ENCODE measurements at regions not wholly inside any gene's neighbourhood (a gene's known extent, or its start where the extent isn't known, plus 50 kb on each side); places are given as distances from the start of the nearest gene placed in this dataset.

- no peak for DNase-seq (ENCODE audit: insufficient read length, low spot score)
- TF ChIP-seq POLR2AphosphoS5 (IDR thresholded peaks at IDR 0.05; ENCODE audit: low read depth, low read length) (no peak), SPI1 (IDR thresholded peaks at IDR 0.05; ENCODE audit: low read depth, low read length) (no peak), PAX5 (IDR thresholded peaks at IDR 0.05; ENCODE audit: insufficient read depth, low read length, severe bottlenecking) (no peak), POLR2A (IDR thresholded peaks at IDR 0.05; ENCODE audit: low read depth, low read length) (no peak), POU2F2 (IDR thresholded peaks at IDR 0.05; ENCODE audit: low read depth, low read length) (no peak), TAF1 (IDR thresholded peaks at IDR 0.05; ENCODE audit: low read depth, low read length) (no peak)
- FAIRE-seq = no peak
Measured at GRCh38 chr2:173653432-173653805, 298.7 kb downstream of the CDCA7 start.

- no peak for TF ChIP-seq PAX5 (IDR thresholded peaks at IDR 0.05; ENCODE audit: insufficient read depth, low read length, severe bottlenecking)
- no peak for TF ChIP-seq POU2F2 (IDR thresholded peaks at IDR 0.05; ENCODE audit: low read depth, low read length)
- TF ChIP-seq POLR2A (IDR thresholded peaks at IDR 0.05; ENCODE audit: low read depth, low read length) = no peak
- no peak for TF ChIP-seq TAF1 (IDR thresholded peaks at IDR 0.05; ENCODE audit: low read depth, low read length)
- TF ChIP-seq SPI1 (IDR thresholded peaks at IDR 0.05; ENCODE audit: low read depth, low read length) = no peak
- no peak for TF ChIP-seq POLR2AphosphoS5 (IDR thresholded peaks at IDR 0.05; ENCODE audit: low read depth, low read length)
- FAIRE-seq = no peak
- DNase-seq (ENCODE audit: insufficient read length, low spot score) = no peak
Measured at GRCh38 chr2:173654161-173654895, 299.7 kb downstream of the CDCA7 start.

- TF ChIP-seq POU2F2 (IDR thresholded peaks at IDR 0.05; ENCODE audit: low read depth, low read length) (no peak), SPI1 (IDR thresholded peaks at IDR 0.05; ENCODE audit: low read depth, low read length) (no peak), POLR2A (IDR thresholded peaks at IDR 0.05; ENCODE audit: low read depth, low read length) (no peak), POLR2AphosphoS5 (IDR thresholded peaks at IDR 0.05; ENCODE audit: low read depth, low read length) (no peak), TAF1 (IDR thresholded peaks at IDR 0.05; ENCODE audit: low read depth, low read length) (no peak), PAX5 (IDR thresholded peaks at IDR 0.05; ENCODE audit: insufficient read depth, low read length, severe bottlenecking) (no peak)
- no peak for FAIRE-seq
- no peak for DNase-seq (ENCODE audit: insufficient read length, low spot score)
Measured at GRCh38 chr2:173654896-173655265, 300.2 kb downstream of the CDCA7 start.

GRCh38 chr2:173656086-173656485 lies 301.4 kb downstream of the CDCA7 start:
- DNase-seq (ENCODE audit: insufficient read length, low spot score) = no peak
- TF ChIP-seq POLR2A (IDR thresholded peaks at IDR 0.05; ENCODE audit: low read depth, low read length) = no peak
- TF ChIP-seq SPI1 (IDR thresholded peaks at IDR 0.05; ENCODE audit: low read depth, low read length) = no peak
- no peak for TF ChIP-seq POU2F2 (IDR thresholded peaks at IDR 0.05; ENCODE audit: low read depth, low read length)
- TF ChIP-seq TAF1 (IDR thresholded peaks at IDR 0.05; ENCODE audit: low read depth, low read length) = no peak
- TF ChIP-seq POLR2AphosphoS5 (IDR thresholded peaks at IDR 0.05; ENCODE audit: low read depth, low read length) = no peak
- no peak for TF ChIP-seq PAX5 (IDR thresholded peaks at IDR 0.05; ENCODE audit: insufficient read depth, low read length, severe bottlenecking)
- no peak for FAIRE-seq

- FAIRE-seq = no peak
- no peak for DNase-seq (ENCODE audit: insufficient read length, low spot score)
- no peak for TF ChIP-seq POLR2A (IDR thresholded peaks at IDR 0.05; ENCODE audit: low read depth, low read length)
- TF ChIP-seq POLR2AphosphoS5 (IDR thresholded peaks at IDR 0.05; ENCODE audit: low read depth, low read length) = no peak
Measured at GRCh38 chr2:173657996-173658717, 303.5 kb downstream of the CDCA7 start.

GRCh38 chr2:173658946-173659371 lies 304.3 kb downstream of the CDCA7 start:
- no peak for FAIRE-seq
- no peak for DNase-seq (ENCODE audit: insufficient read length, low spot score)
- TF ChIP-seq POU2F2 (IDR thresholded peaks at IDR 0.05; ENCODE audit: low read depth, low read length) = no peak
- no peak for TF ChIP-seq TAF1 (IDR thresholded peaks at IDR 0.05; ENCODE audit: low read depth, low read length)
- TF ChIP-seq SPI1 (IDR thresholded peaks at IDR 0.05; ENCODE audit: low read depth, low read length) = no peak
- TF ChIP-seq POLR2AphosphoS5 (IDR thresholded peaks at IDR 0.05; ENCODE audit: low read depth, low read length) = no peak
- no peak for TF ChIP-seq PAX5 (IDR thresholded peaks at IDR 0.05; ENCODE audit: insufficient read depth, low read length, severe bottlenecking)
- TF ChIP-seq POLR2A (IDR thresholded peaks at IDR 0.05; ENCODE audit: low read depth, low read length) = no peak

GRCh38 chr2:173659509-173659908 lies 304.8 kb downstream of the CDCA7 start:
- TF ChIP-seq POLR2A (IDR thresholded peaks at IDR 0.05; ENCODE audit: low read depth, low read length) = no peak
- no peak for TF ChIP-seq SPI1 (IDR thresholded peaks at IDR 0.05; ENCODE audit: low read depth, low read length)
- no peak for TF ChIP-seq PAX5 (IDR thresholded peaks at IDR 0.05; ENCODE audit: insufficient read depth, low read length, severe bottlenecking)
- TF ChIP-seq TAF1 (IDR thresholded peaks at IDR 0.05; ENCODE audit: low read depth, low read length) = no peak
- TF ChIP-seq POLR2AphosphoS5 (IDR thresholded peaks at IDR 0.05; ENCODE audit: low read depth, low read length) = no peak
- TF ChIP-seq POU2F2 (IDR thresholded peaks at IDR 0.05; ENCODE audit: low read depth, low read length) = no peak
- DNase-seq (ENCODE audit: insufficient read length, low spot score) = no peak
- FAIRE-seq = no peak

GRCh38 chr2:173661586-173661985 lies 303.6 kb downstream of the SP3 start:
- TF ChIP-seq POU2F2 (IDR thresholded peaks at IDR 0.05; ENCODE audit: low read depth, low read length) = no peak
- no peak for TF ChIP-seq POLR2A (IDR thresholded peaks at IDR 0.05; ENCODE audit: low read depth, low read length)
- TF ChIP-seq TAF1 (IDR thresholded peaks at IDR 0.05; ENCODE audit: low read depth, low read length) = no peak
- TF ChIP-seq PAX5 (IDR thresholded peaks at IDR 0.05; ENCODE audit: insufficient read depth, low read length, severe bottlenecking) = no peak
- no peak for TF ChIP-seq SPI1 (IDR thresholded peaks at IDR 0.05; ENCODE audit: low read depth, low read length)
- TF ChIP-seq POLR2AphosphoS5 (IDR thresholded peaks at IDR 0.05; ENCODE audit: low read depth, low read length) = no peak
- FAIRE-seq (no peak), DNase-seq (ENCODE audit: insufficient read length, low spot score) (no peak)

GRCh38 chr2:173663353-173663752 lies 301.8 kb downstream of the SP3 start:
- DNase-seq (ENCODE audit: insufficient read length, low spot score) (no peak), FAIRE-seq (no peak)

More at GRCh38 chr2:173663353-173663752, 301.8 kb downstream of the SP3 start:
- TF ChIP-seq POLR2AphosphoS5 (IDR thresholded peaks at IDR 0.05; ENCODE audit: low read depth, low read length) (no peak), POLR2A (IDR thresholded peaks at IDR 0.05; ENCODE audit: low read depth, low read length) (no peak), PAX5 (IDR thresholded peaks at IDR 0.05; ENCODE audit: insufficient read depth, low read length, severe bottlenecking) (no peak), SPI1 (IDR thresholded peaks at IDR 0.05; ENCODE audit: low read depth, low read length) (no peak), TAF1 (IDR thresholded peaks at IDR 0.05; ENCODE audit: low read depth, low read length) (no peak), POU2F2 (IDR thresholded peaks at IDR 0.05; ENCODE audit: low read depth, low read length) (no peak)

All from GM12891 (cell line).